ENCODE measurements at regions not wholly inside any gene's neighbourhood (a gene's known extent, or its start where the extent isn't known, plus 50 kb on each side); places are given as distances from the start of the nearest gene placed in this dataset.

DNA sequence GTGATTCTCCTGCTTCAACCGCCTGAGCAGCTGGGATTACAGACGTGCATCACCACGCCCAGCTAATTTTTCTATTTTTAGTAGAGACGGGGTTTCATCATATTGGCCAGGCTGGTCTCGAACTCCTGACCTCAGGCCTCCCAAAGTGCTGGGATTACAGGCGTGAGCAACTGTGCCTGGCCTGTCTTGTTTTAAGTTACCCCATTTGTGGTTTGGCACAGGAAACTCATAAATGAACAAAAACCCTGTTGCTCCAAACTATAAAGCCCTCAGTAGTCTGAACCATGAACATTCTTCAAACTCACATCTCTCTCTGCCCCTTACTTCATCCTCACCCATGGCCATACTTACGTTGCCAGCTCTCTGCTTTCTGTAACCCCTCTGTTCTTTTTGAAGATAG, 61.7 kb downstream of the RHOU start:
- DNase-seq: peak; percentile 30

DNA sequence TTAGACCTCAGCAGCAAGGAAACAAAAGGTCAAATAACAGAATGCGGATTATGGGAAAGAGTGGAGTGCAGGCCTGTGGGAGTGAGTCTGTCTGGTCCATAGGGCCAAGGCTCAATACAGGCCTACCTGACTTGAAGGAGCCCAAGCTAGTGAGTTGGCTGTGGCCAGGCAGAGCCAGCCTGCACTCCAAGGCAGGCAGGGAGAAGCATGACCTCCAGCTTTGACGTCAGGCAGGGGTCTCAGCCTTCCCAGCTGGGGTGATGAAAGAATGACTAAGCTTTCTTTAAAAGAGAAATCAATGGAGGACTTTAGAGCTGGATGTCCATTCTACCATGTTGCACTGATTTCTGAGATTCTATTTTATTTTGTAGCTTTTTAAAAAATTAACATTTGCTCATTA, 62.8 kb downstream of the RHOU start:
- no peak for DNase-seq

DNA sequence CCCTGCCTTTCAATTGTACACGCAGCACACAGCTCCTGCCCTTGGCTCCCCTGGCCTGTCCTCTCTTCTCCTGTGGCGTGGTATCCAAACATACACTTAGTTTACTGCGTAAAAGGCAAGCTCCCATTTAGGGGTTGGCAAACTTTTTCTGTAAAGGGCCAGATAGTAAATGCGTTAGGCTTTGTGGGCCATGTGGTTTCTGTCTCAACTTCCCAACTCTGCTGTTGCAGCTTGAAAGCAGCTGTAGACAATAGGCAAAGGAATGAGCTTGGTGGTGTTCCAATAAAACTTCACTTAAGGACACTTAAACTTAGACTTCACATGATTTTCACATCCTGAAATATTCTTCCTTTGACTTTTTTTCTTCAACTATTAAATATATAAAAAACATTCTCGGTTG, 63.3 kb downstream of the RHOU start:
- DNase-seq: no peak

DNA sequence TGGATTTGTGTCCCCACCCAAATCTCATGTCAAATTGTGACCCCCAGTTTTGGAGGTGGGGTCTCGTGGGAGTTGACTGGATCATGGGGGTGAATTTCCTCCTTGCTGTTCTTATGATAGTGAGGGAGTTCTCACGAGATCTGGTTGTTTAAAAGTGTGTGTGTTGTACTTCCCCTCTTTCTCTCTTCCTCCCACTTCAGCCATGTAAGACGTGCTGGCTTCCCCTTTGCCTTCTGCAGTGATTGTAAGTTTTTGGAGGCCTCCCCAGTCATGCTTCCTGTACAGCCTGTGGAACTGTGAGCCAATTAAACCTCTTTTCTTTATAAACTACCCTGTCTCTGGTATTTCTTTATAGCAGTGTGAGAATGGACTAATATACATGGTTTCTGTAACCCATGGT, 64.6 kb downstream of the RHOU start:
- no peak for DNase-seq

DNA sequence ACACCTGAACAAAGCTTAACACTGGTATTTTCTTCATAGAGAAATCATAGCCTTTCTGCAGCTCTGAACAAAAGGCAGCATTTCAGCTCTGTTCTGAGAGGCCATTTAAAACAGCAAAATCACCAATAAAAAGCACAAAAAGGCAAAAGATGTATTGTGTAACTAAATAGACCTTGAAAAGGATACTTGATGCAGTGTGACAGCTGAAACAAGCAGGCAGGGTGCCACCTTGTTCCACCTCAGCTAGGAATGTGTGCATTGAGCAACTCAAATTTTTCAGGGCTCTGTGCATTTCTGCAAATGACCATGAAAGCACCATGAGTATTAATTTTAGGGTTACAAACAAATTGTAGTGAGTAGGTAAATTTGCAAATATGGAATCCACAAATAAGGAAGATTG, 65.8 kb downstream of the RHOU start:
- no peak for DNase-seq

DNA sequence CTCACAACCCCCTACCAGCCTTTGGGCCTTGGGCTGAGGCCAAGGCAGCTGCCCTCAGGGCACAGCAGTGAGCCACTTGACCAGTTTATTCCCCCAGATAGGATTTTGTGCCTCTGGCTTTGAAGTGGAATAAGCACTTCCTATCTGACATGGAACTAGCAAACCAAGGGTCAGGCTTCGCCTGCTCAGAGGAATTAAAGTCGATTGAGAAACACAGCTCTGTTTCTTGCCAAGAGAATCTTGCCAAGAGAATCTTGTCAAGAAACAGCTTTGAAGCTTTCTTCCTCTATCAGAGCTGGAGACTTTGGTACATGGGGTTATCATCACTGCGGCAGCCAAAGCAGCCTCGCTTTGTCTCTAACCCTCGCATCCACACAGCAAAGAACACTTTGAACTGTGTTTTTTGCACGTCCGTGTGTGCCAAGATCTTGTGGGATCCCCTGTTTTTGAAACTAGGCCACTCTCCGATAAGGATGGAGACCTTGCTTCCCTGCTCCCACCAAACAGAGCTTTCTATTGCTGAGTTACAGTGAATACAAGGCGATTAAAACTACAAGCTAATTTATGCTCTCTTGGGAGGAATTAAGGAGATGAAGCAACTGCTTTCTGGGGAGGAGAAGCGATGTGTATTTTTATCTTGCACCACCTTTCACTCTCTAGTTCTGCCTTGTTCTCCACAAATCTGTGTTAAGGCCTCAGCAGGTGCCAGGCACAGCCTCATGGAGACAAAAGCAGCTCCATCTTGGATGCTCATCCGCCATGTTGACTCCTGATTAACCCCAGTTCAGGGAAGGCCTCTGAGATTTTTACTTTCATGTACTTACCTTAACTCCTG, 67.3 kb downstream of the RHOU start:
- no peak for DNase-seq

DNA sequence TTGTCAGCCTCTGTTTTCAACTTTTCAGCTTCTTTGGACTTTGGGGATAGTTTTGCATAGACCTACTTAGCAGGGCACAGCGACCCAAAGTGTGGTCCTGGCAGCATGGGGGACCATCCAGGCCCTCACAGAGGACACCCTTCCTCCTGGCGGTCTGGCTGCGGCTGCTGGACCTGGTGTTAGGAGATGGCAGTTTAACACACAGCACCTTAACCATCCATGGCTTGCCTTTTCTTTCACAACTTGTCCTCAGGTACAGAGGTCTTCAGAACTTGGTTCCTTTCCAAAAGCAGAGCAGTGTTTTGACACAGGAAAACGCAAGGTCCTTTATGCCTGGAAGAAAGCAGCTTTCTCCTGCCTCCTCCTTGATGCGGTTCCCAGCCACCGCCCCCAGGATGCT, 68.1 kb downstream of the RHOU start:
- no peak for DNase-seq

DNA sequence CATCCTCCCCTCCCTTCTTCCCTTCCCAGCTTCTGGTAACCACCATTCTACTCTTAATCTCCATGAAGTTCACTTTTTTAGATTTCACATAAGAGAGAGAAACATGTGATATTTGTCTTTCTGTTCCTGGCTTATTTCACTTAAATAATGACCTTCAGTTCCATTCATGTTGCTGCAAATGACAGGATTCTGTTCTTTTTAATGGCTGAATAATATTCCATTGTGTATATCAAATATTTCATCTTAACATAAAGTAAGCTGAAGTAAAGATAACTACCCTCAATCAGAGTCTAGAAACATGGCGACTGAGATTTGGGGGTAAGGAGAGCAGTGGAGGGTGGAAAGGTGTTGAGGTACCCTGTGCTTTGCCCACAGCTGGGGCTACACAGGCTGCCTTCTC, 68.9 kb downstream of the RHOU start:
- DNase-seq: no peak

DNA sequence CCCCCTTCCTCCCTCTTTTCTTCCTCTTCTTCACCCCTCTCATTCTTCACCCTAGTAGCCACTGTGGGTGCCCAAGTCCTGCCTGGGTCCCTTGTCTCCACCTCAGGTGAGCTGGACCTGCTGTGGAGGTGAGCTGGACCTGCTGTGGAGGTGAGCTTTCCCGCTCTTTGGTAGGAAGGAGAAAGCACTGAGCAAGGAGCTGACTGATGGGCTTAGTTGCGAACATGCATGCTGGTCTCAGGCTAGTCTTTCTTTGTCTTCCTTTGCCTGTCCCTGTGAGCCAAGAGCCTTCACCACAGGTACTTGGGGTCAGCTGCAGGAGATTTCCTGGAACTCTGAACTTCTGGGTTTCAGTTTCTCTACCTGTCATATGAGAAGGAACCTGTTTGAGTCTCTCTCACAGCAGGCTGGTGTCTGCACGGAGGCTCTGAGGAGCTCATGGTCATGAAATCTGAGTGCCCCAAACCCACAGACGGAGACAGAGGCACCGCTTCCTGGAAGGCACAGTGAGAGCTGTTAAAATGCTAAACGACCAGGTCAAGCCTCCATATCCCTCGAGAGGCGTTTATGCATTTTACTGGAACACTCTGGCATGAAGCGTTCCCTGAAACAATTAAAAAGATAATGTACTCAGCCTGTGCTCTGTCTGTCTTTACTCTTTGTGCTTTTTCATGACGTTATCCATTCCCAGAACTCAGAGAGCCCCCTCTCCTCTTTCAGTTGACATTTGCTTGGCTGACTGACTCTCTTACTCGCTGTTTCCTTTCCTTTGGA, 69.5 kb downstream of the RHOU start:
- DNase-seq: peak; percentile 88

DNA sequence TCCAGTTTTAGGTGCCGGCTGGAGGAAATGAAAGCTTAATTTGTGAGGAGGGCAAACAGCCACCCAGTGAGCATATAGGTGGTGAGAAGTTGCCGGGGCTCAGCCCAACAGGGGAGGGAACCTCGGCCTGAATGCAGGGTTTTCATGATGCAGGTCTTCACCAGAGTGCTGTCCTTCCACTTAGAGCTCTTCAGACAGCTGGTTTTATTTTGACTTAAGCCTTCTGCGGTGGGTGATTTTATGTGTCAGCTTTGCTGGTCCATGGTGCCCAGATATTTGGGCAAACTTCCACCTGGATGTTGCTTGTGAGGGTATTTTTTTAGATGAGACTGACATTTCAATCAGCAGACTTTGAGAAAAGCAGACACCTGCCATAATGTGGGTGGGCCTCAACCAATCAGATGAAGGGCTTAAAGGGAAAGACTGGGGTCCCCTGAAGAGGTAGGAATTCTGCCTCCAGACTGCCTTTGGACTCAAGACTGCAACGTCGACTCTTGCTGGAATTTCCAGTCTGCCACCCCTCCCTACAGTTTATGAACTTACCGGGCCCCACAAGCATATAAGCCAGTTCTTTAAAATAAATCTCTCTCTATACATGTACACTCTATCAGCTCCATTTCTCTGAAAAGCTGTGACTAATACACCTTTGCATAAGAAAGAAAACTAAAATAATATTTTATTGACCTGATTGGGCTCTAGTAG, 72.8 kb downstream of the RHOU start:
- no peak for DNase-seq

DNA sequence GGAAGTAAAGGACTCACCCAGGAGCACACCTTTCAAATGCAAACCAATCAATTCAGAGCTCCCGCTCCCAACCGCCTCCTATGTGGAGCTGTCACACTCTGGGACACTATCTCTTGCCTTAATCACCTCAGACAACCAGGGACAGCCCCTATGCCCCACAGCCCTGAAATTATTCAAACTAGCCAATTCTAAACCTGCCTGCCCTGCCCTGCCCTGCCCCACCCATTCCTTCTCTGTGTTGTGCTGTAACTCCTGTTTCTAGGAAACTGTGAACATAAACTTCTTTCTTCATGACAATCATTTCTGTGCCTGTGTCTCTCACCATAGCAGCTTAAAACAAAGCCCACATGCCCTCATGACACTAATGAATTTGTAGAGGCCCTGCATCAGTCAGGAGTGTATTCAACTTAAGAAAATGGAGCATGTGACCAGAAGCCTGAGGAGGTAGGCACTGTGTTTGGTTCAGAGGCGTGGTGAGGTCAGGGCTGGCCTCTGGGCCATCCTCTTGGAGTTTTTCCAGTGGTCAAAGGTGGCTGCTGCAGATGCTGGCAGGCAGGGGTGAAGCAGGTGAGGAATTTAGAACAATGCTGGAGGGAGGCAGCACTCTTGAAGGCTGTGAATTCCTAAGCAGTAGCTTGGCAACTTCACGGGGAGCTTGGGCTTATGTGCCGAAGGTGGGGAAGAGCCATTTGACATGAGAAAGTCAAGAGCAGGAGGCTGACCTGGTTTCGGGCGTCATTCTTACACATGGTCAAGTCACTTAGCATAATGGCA, 74.5 kb downstream of the RHOU start:
- no peak for DNase-seq

DNA sequence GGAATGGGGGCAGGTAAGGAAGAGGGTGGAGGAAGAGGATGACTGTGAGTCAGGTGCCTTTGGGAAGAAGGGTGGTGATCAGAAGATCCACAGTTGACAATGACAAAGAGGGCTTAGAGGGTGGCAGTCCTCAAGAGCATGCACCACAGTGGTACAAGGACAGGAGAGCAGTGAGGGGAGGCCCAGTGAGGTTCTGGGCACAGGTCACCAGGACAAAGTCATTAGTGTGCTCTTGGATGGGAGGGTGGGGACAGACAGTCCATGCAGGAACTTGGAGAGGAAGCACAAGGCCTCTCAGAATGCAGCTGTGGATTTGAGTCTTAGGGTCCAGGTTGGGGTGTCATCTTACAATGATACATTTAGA, 75.1 kb downstream of the RHOU start:
- DNase-seq: no peak

DNA sequence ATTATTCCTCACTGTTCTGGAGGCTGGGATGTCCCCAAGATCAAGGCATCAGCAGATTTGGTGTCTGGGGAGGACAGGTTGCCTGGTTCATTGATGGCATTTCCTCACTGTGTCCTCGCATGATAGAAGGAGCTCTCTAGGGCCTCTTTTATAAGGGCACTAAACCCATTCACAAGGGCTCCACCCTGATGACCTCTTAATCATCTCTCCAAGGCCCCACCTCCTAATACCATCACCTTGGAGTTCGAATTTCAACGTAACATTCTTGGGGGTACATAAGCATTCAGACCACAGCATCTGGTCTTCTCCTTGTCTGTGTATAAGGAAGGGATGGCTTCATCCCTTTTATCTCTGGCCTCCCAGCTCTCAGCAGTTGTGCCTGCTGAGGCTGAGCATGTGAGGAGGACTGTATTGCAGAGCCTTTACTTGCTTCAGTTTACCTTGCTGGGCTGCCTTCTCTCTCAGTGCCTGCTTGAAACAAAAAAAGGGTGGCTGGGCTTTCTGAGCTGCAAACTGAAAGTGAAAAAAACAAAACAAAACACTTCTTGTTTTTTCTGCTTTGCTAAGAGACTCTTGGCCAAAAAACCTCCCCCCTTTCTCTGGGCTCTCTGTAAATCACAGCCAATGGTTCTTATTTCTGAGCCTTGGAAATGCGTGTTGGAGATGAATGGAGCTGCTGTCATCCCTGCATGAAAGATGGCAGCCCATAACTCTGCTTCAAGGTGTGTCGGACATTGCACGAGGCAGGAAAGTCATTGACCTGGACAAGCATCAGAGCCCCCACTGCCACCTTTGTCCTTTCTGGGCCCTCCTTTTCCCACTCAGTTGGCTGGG, 75.8 kb downstream of the RHOU start:
- DNase-seq: no peak

DNA sequence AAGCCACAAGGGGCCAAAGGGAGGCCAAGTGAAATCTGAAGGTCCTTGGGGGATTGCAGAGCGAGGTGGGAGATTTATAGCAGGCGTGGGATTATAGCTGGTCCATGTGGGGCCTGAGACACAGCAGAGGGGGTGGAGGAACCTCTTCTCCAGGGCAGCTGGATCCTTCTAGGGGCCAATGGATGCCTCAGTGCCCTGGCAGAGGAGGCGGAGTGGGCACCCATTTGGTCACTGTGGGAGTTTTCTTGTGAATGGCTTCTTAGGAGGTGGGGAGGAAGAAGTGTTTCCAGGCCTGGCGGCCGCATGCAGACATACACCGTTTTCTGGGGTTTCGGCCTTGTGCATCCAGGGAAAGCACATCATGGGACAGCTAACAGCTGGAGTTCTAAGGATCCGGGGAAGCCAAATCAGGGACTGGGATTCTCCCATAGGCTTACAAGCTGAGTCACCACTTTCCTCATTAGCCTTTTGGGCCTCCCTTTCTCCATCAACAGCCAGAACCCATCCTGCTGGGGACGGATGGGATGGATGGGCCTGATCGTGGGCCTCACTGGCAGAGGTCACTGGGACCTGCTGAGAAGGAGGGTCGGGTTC, 76.5 kb downstream of the RHOU start:
- no peak for DNase-seq

DNA sequence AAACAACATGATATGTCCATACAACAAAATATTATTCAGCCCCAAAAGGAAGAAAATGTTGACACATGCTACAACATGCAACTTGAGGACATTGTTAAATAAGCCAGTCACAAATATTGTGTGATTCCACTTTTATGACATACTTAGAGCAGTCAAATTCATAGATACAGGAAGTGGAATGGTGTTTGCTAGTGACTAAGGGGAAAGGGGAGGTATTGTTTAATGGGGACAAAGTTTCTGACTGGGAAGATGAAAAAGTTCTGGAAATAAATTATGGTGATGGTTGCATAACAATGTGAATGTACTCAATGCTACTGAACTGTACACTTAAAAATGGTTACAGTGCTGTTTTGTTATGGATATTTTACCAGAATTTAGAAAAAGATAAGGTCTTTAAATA, 77.7 kb downstream of the RHOU start:
- DNase-seq: no peak

DNA sequence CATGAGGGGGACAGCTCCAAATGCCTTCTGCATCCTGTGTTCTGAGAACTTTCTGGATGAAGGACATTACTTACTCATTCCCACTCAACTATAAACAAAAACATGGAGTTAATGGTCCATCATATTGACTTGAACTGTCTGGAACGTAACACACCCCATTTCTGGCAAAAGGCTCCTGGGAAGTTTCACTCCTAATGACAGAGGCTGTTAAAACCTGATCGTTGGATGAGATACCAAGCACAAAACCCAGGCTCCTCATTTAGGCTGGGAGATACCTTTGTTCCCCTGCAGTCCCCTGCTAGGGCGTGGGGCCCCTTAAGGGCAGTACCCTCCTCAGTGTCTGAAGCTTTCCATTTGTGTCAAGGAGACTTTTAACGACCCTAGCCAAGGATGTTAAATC, 78.9 kb downstream of the RHOU start:
- no peak for DNase-seq

DNA sequence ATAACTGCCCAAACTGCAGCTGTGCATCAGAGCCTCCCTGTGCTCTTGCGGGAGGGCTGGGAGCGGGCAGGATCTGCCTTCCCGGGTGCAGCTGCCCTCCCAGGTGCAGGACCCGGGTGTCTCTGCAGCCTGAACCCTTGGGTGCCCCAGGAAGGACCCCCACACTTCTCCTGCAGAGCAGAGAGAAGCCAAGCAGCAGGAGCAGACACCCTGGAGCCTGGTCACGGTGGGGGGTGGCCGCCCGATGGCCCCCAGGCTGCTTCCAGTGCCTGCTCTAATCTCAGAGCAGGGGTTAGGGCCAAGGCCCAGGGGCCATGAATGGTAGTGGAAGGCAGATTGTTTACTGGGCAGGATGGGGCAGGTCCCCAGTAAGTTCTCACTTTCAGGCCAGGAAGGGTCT, 83.0 kb downstream of the RHOU start:
- no peak for DNase-seq

DNA sequence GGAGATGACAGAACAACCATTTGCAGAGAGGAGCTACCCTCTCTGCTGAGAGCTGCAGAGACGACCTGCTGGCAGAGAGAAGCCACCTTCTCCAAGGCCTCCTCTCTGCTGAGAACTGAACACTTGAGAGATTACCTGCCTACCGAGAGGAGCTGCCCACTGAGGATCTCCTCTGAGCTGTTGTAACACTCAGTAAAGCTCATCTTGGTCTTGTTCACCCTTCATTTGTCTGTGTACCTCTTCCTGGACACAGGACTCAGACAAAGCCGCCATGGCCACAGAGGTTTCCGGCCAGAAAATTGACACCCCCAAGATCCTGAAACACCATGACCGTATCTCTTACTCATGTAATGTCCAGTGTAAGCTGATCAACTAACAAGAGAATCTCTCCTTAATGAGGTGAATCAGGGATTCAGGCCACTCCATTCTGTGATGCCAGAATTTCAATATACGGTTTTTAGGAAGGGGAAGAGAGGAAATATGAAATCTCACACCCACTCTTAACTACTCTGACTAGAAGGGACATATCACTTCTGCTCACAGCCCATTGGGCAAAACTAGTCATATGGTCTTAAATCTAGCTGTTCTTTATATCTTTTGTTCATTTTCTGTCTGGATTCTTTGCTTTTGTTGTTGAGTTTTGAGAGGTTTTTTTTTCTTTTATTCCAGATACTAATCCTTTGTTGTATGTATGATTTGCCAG, 83.8 kb downstream of the RHOU start:
- no peak for DNase-seq

DNA sequence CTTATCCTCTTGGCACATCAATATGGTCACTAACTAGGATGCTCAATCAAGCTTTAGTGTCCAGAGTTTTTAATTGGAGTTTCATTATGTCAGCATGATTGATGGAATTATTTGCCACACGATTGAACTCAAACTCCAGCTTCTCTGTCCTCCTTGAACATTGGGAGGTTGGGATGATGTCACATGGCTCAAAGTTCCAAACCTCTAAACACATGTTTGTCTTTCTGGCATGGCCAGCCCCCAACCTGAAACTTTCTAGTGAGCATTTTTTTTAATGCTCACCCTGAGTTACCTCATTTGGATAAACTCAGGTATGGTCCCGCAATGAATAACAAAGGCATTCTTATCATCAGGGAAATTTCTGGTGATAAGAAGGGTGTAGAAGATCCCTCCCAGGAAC, 86.0 kb downstream of the RHOU start:
- DNase-seq: no peak

DNA sequence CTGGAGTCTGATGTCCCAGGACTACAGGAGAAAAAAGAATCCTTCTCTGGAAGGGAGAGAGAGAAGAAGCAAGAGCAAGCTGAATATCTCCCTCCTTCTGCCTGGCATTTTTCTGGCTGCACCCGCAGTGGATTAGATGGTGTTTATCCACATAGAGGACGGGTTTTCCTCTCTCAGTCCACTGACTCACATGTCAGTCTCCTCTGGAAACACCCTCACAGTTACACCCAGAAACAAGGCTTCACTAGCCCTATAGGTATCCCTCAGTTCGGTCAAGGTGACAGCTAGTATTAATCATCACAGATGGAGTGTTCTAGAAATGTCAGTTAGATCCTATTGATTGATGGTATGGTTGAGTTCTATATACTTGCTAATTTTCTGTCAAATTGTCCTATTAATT, 87.9 kb downstream of the RHOU start:
- no peak for DNase-seq

DNA sequence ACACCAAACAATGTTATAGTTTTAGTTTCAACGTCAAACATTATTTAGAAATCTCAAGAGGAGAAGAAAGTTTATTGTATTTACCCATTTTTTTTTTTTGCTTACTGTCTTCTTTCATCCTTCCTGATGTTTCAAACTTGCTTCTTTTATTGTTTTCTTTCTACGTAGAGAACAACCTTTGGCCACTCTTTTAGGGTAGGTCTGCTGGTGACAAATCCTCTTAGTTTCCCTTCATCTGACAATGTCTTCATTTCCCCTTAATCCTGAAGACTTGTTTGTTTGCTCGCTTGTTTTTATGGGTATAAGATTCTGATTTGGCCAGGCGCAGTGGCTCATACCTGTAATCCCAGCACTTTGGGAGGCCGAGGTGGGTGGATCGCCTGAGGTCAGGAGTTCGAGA, 89.1 kb downstream of the RHOU start:
- no peak for DNase-seq
